ENCODE measurements at regions not wholly inside any gene's neighbourhood (a gene's known extent, or its start where the extent isn't known, plus 50 kb on each side); places are given as distances from the start of the nearest gene placed in this dataset.
"Not testable (repeated sequence)": the region's sequence is repeated elsewhere in the genome, so short reads cannot be mapped to it uniquely, and the experiment has no call there.

- H3K27ac Mint-ChIP-seq (ENCODE audit: low read depth), result no peak overlapping the region
- no peaks in the 10 kb centered on the region for H3K4me1 Mint-ChIP-seq
- ATAC-seq (replicated peaks; ENCODE audit: extremely low read depth, poor library complexity, severe bottlenecking), result no peak
- H3K27me3 Mint-ChIP-seq, result no peaks in the 10 kb centered on the region
- no peak for DNase-seq (ENCODE audit: low spot score in 2 of 2)
- H3K9me3 Mint-ChIP-seq, result peaks cover 4% of the 10 kb centered on the region
- no peak overlapping the region for H3K4me3 Mint-ChIP-seq
- peaks cover 2% of the 10 kb centered on the region for H3K36me3 Mint-ChIP-seq (ENCODE audit: insufficient read depth)
Measured at GRCh38 chr2:65974067-65974723, 460.7 kb upstream of the MEIS1 start.

- no peaks in the 10 kb centered on the region for H3K27me3 Mint-ChIP-seq
- H3K4me3 Mint-ChIP-seq, result no peak overlapping the region
- no peaks in the 10 kb centered on the region for H3K4me1 Mint-ChIP-seq
- H3K36me3 Mint-ChIP-seq (ENCODE audit: insufficient read depth), result peaks cover 2% of the 10 kb centered on the region
- DNase-seq (ENCODE audit: low spot score in 2 of 2) (no peak), ATAC-seq (replicated peaks; ENCODE audit: extremely low read depth, poor library complexity, severe bottlenecking) (no peak)
- no peaks in the 10 kb centered on the region for H3K9me3 Mint-ChIP-seq
- no peak overlapping the region for H3K27ac Mint-ChIP-seq (ENCODE audit: low read depth)
Measured at GRCh38 chr2:65969161-65969560, 465.8 kb upstream of the MEIS1 start.

GRCh38 chr2:65963303-65963702 is 471.6 kb upstream of the MEIS1 start:
- H3K36me3 Mint-ChIP-seq (ENCODE audit: insufficient read depth); DNase-seq (ENCODE audit: low spot score in 2 of 2); H3K4me3 Mint-ChIP-seq; H3K27ac Mint-ChIP-seq (ENCODE audit: low read depth); H3K27me3 Mint-ChIP-seq; ATAC-seq (replicated peaks; ENCODE audit: extremely low read depth, poor library complexity, severe bottlenecking); H3K4me1 Mint-ChIP-seq: not testable (repeated sequence)
- H3K9me3 Mint-ChIP-seq, result peaks cover 19% of the 10 kb centered on the region

- Mint-ChIP-seq H3K9me3 (peaks cover 31% of the 10 kb centered on the region), H3K36me3 (ENCODE audit: insufficient read depth) (no peaks in the 10 kb centered on the region), H3K4me3 (no peak overlapping the region), H3K27me3 (no peaks in the 10 kb centered on the region), H3K27ac (ENCODE audit: low read depth) (no peak overlapping the region), H3K4me1 (no peaks in the 10 kb centered on the region)
- ATAC-seq (replicated peaks; ENCODE audit: extremely low read depth, poor library complexity, severe bottlenecking) (no peak), DNase-seq (ENCODE audit: low spot score in 2 of 2) (no peak)
Measured at GRCh38 chr2:65960953-65961352, 474.0 kb upstream of the MEIS1 start.

- Mint-ChIP-seq H3K27me3 (no peaks in the 10 kb centered on the region), H3K4me3 (no peak overlapping the region), H3K9me3 (peaks cover 37% of the 10 kb centered on the region), H3K4me1 (no peaks in the 10 kb centered on the region), H3K27ac (ENCODE audit: low read depth) (no peak overlapping the region), H3K36me3 (ENCODE audit: insufficient read depth) (no peaks in the 10 kb centered on the region)
- no peak for DNase-seq (ENCODE audit: low spot score in 2 of 2)
- no peak for ATAC-seq (replicated peaks; ENCODE audit: extremely low read depth, poor library complexity, severe bottlenecking)
Measured at GRCh38 chr2:65957886-65958285, 477.0 kb upstream of the MEIS1 start.

GRCh38 chr2:65957454-65957853 is 477.5 kb upstream of the MEIS1 start:
- ATAC-seq (replicated peaks; ENCODE audit: extremely low read depth, poor library complexity, severe bottlenecking), result no peak

GRCh38 chr2:65955259-65955658 is 479.7 kb upstream of the MEIS1 start:
- ATAC-seq (replicated peaks; ENCODE audit: extremely low read depth, poor library complexity, severe bottlenecking) (no peak), DNase-seq (ENCODE audit: low spot score in 2 of 2) (no peak)
- no peaks in the 10 kb centered on the region for H3K4me1 Mint-ChIP-seq
- no peak overlapping the region for H3K4me3 Mint-ChIP-seq
- H3K27me3 Mint-ChIP-seq, result no peaks in the 10 kb centered on the region
- peaks cover 23% of the 10 kb centered on the region for H3K9me3 Mint-ChIP-seq
- no peak overlapping the region for H3K27ac Mint-ChIP-seq (ENCODE audit: low read depth)
- no peaks in the 10 kb centered on the region for H3K36me3 Mint-ChIP-seq (ENCODE audit: insufficient read depth)

More at GRCh38 chr2:65957454-65957853, 477.5 kb upstream of the MEIS1 start:
- no peak overlapping the region for H3K4me3 Mint-ChIP-seq
- no peaks in the 10 kb centered on the region for H3K4me1 Mint-ChIP-seq
- peaks cover 33% of the 10 kb centered on the region for H3K9me3 Mint-ChIP-seq
- no peaks in the 10 kb centered on the region for H3K27me3 Mint-ChIP-seq
- no peak overlapping the region for H3K27ac Mint-ChIP-seq (ENCODE audit: low read depth)
- no peaks in the 10 kb centered on the region for H3K36me3 Mint-ChIP-seq (ENCODE audit: insufficient read depth)
- no peak for DNase-seq (ENCODE audit: low spot score in 2 of 2)

- Mint-ChIP-seq H3K9me3 (peaks cover 23% of the 10 kb centered on the region), H3K27me3 (no peaks in the 10 kb centered on the region), H3K36me3 (ENCODE audit: insufficient read depth) (no peaks in the 10 kb centered on the region), H3K4me3 (no peak overlapping the region), H3K4me1 (no peaks in the 10 kb centered on the region), H3K27ac (ENCODE audit: low read depth) (no peak overlapping the region)
- DNase-seq (ENCODE audit: low spot score in 2 of 2) (no peak), ATAC-seq (replicated peaks; ENCODE audit: extremely low read depth, poor library complexity, severe bottlenecking) (no peak)
Measured at GRCh38 chr2:65952966-65953761, 481.8 kb upstream of the MEIS1 start.

GRCh38 chr2:65944213-65944612 is 490.7 kb upstream of the MEIS1 start:
- H3K27me3 Mint-ChIP-seq, result no peaks in the 10 kb centered on the region
- H3K9me3 Mint-ChIP-seq, result peaks cover 8% of the 10 kb centered on the region
- no peak overlapping the region for H3K4me3 Mint-ChIP-seq
- no peaks in the 10 kb centered on the region for H3K36me3 Mint-ChIP-seq (ENCODE audit: insufficient read depth)
- no peaks in the 10 kb centered on the region for H3K4me1 Mint-ChIP-seq
- ATAC-seq (replicated peaks; ENCODE audit: extremely low read depth, poor library complexity, severe bottlenecking), result no peak
- no peak overlapping the region for H3K27ac Mint-ChIP-seq (ENCODE audit: low read depth)
- no peak for DNase-seq (ENCODE audit: low spot score in 2 of 2)

GRCh38 chr2:65943099-65943786 is 491.7 kb upstream of the MEIS1 start:
- no peak for ATAC-seq (replicated peaks; ENCODE audit: extremely low read depth, poor library complexity, severe bottlenecking)
- Mint-ChIP-seq H3K4me3 (no peak overlapping the region), H3K4me1 (no peaks in the 10 kb centered on the region), H3K27me3 (no peaks in the 10 kb centered on the region), H3K36me3 (ENCODE audit: insufficient read depth) (no peaks in the 10 kb centered on the region), H3K27ac (ENCODE audit: low read depth) (no peak overlapping the region), H3K9me3 (peaks cover 13% of the 10 kb centered on the region)
- DNase-seq (ENCODE audit: low spot score in 2 of 2), result no peak

GRCh38 chr2:65940856-65941255 is 494.1 kb upstream of the MEIS1 start:
- Mint-ChIP-seq H3K36me3 (ENCODE audit: insufficient read depth) (no peaks in the 10 kb centered on the region), H3K4me3 (no peak overlapping the region), H3K9me3 (peaks cover 5% of the 10 kb centered on the region), H3K4me1 (no peaks in the 10 kb centered on the region), H3K27me3 (no peaks in the 10 kb centered on the region), H3K27ac (ENCODE audit: low read depth) (no peak overlapping the region)
- no peak for ATAC-seq (replicated peaks; ENCODE audit: extremely low read depth, poor library complexity, severe bottlenecking)
- DNase-seq (ENCODE audit: low spot score in 2 of 2), result no peak

GRCh38 chr2:65939687-65940086 is 495.2 kb upstream of the MEIS1 start:
- H3K27ac Mint-ChIP-seq (ENCODE audit: low read depth), result no peak overlapping the region
- no peak for ATAC-seq (replicated peaks; ENCODE audit: extremely low read depth, poor library complexity, severe bottlenecking)
- H3K36me3 Mint-ChIP-seq (ENCODE audit: insufficient read depth), result no peaks in the 10 kb centered on the region
- H3K9me3 Mint-ChIP-seq, result peaks cover 5% of the 10 kb centered on the region
- H3K4me3 Mint-ChIP-seq, result no peak overlapping the region
- DNase-seq (ENCODE audit: low spot score in 2 of 2), result no peak
- no peaks in the 10 kb centered on the region for H3K27me3 Mint-ChIP-seq
- no peaks in the 10 kb centered on the region for H3K4me1 Mint-ChIP-seq
